ENCODE measurements at regions not wholly inside any gene's neighbourhood (a gene's known extent, or its start where the extent isn't known, plus 50 kb on each side); places are given as distances from the start of the nearest gene placed in this dataset.
"Not testable (repeated sequence)": the region's sequence is repeated elsewhere in the genome, so short reads cannot be mapped to it uniquely, and the experiment has no call there.

DNA sequence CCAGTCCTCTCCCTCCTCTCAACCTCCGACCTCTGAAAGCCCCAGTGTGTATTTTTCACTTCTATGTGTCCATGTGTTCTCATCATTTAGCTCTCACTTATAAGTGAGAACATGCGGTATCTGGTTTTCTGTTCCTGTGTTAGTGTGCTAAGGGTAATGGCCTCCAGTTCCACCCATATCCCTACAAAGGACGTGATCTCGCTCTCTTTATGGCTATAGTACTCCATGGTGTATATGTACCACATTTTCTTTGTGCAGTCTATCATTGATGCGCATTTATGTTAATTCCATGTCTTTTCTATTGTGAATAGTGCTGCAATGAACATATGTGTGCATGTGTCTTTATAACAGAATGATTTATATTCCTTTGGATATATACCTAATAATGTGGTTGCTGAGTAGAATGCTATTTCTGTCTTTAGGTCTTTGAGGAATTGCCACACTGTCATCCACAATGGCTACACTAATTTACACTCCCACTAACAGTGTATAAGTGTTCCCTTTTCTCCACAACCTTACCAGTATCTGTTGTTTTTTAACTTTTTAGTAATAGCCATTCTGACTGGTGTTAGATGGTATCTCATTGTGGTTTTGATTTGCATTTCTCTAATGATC lies 749.3 kb upstream of the ARRDC3 start:
- DNase-seq (ENCODE audit: low spot score), result not testable (repeated sequence)

DNA sequence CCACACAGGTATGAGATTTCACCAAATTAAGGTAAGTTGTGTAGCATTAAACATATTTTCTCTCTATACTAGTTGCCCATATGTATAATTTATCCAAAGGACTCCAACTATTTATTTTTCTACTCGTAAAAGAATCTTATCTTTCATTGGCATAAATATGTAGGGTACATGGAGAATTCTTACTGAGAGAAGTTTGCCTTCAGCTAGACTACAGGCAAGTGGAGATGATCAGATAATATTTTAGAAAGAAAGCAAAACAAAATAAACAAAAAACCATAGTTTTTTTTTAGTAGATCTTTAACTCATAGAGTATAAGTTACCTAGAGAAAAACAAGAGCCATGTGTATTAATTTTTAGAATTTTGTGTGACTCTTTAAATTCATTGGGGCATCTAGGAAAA lies 743.1 kb upstream of the ARRDC3 start:
- DNase-seq (ENCODE audit: low spot score), result no peak

DNA sequence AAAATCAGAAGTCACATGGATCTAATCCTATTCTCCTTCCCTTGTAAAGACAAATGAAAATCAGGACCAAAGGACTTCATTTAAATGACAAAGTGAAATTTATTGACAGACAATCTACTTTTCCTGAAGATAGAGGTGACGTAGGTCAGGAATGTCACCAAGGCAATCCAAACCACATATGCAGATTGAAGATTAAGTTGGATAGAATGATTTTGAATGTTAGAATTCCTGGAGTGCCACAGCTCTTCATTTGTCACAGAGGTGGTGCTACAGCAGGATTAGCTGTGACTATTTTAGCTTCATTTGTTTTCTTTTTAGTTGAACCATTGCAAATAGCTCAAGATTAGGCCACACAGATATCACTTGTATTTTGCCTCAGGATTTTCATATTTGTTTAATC lies 736.0 kb upstream of the ARRDC3 start:
- DNase-seq (ENCODE audit: low spot score), result no peak

DNA sequence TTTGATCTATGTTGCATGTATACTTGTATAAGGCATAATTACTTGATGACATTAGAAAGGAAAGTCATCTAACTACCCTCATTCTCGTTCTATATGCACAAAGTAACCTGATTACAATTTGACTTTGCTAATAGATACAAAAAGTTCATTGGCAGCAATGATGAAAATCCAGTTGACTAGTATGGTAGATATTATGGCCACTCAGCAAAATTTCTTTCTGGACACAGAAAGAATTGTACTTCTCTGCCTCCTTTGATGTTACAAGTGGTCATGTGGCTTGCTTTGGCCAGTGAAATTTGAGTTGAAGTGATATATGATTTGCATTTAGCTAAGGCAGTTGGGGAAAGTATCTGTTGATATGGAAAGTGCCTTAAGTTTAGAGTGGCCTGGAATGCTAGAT lies 723.7 kb upstream of the ARRDC3 start:
- no peak for DNase-seq (ENCODE audit: low spot score)

DNA sequence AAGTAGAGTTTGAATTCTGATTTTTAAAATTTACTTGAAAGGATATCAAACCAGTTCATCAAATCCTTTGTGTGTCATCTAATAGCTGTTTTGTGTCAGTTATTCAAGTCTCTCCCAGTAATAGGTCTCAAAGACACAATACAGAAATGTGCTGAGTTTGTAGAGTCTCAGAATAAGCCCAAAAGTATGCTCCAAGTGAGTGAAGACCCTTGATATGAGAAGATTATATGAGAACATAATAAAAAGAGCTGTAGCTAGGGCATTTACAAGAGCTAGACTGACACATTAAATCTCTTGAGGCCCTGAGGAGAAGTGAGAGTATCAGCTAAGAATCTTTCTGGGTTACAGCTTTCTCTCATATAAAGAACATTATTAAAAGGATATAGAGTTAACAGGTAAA lies 721.0 kb upstream of the ARRDC3 start:
- no peak for DNase-seq (ENCODE audit: low spot score)

DNA sequence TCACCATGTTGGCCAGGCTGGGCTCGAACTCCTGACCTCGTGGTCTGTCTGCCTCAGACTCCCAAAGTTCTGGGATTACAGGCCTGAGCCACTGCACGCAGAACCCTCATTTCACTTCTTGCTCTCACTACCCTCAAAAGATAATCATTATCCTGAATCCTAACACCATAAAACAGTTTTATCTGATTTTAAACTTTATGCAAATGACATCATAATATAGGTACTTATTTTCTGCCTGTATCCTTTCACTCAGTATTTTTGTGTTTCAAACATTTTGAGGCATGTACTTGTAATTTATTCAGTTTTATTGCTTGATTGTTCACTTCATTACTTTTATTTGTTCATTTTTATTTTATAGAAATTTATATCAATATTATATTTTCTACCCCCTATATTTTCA lies 719.2 kb upstream of the ARRDC3 start:
- no peak for DNase-seq (ENCODE audit: low spot score)

DNA sequence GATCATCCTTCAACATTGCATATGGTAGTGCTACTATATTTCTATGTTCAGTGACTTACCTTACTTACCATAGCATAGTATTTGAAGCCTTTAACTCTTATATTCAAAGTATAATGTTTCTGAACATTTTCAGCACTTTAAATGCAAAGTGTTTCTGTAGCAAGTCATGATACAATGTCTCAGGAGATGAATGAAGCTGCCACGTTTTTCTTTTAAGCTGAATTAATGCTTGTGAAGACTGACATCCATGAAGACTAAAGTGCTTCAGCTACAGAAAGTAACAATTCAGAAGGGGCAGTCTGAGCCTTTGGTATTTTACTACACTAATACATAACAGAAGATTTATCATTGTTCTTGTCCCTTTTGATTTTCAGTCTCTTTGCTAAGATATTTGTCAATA lies 709.1 kb upstream of the ARRDC3 start:
- no peak for DNase-seq (ENCODE audit: low spot score)

DNA sequence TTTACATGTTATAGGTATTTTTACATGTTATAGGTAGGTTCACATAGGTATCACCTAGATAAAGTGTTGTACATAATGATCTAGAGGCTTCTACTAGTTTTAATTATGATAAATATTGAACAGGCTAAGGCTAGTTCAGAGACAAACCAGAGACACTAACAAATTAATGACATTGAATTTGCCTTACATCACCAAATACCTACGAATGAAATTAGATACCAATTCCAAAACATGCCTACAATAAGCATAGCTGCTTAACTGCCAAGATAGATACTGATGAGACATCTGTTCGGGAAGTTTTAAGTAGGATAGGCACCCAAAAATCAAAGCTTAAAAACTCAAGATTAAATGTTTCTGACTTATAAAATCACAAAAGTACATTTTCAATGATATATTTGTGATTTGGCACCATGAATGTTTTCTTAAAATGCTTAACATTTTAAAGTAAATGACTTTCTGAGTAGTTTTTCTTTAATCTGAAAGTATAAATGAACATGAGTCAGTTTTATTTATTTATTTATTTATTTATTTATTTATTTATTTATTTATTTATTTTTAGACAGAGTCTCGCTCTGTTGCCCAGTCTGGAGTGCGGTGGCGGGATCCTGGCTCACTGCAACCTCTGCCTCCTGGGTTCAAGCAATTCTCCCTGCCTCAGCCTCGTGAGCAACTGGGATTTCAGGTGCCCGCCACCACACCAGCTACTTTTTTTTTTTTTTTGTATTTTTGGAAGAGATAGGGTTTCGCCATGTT lies 703.1 kb upstream of the ARRDC3 start:
- no peak for DNase-seq (ENCODE audit: low spot score)

DNA sequence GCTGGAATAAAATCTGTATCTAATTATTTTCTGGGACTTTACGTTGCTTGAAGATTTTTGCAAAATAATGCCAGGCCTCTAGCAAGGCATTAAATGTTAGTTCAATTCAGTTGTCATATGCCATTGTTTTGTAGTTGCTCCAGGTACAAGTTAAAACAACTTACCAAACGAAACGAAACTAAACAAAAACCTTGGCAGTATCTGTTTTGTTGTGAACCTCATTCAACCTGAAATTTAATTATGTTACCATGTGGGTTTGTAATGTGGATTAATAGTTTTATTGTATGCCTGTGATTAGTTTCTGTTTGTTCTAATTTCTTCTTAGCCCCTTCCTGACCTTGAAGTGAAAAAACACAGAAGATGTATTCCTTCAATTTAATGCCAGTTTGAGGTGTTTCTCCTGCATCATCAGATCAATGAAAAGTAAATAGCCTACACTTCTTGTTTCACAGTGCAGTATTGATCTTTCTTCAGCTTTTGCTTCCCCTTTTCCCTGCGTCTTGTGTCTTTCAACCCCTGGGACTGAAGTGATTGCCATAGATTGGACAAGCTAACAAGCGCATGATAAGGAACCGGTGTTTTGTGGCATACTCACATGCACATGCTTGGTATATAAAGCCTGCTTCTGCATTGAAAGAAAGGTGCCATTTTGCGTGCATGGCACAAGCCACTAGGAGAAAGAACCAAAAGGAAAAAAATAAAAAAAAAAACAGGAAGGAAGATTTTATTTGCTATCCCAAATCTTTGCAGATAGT lies 699.0 kb upstream of the ARRDC3 start:
- no peak for DNase-seq (ENCODE audit: low spot score)

DNA sequence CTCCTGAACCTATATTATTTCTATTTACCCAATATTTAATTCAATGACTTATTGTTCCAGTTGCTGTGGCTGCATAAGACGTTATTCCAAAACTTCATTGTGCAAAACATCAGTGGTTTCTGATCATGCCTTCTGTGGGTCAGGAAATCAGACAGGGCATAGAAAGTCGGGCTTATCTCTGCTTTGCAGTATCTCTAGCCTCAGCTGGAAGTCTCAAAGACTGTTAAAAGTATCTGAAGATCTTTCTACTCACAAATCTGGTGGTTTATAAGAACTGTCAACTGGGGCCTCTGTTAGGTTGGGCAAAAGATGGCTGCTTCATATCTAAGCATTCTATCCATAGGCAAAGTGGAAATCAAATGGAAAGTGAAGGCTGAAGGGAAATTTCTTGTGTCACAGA lies 687.7 kb upstream of the ARRDC3 start:
- no peak for DNase-seq (ENCODE audit: low spot score)

DNA sequence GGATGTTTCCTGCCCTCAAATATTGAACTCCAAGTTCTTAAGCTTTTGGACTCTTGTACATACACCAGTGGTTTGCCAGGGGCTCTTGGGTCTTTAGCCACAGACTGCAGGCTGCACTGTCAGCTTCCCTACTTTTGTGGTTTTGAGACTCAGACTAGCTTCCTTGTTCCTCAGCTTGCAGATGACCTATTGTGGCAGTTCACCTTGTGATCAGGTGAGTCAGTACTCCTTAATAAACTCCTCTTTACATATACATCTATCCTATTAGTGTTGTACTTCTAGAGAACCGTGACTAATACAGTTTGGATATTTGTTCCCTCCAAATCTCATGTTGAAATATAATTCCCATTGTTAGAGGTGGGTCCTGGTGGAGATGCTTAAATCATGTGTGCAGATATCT lies 681.9 kb upstream of the ARRDC3 start:
- DNase-seq (ENCODE audit: low spot score), result no peak

DNA sequence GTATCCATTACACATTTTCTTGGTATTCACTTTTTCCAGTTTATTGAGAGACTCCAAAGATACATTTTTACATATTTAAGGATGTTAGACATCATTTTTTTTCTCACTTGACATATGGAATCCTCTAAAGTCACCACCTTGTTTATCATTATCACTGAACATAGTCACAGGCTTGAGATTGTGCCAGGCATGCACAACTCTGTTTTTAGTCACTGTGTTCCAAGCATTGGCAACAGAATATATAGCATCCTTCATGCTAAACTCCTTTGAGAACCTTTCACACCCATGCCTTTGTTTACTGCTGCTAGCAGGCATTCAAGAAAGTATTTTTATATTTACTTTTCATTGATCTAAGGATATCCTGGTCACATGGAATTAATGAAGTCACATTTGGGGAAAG lies 668.6 kb upstream of the ARRDC3 start:
- DNase-seq (ENCODE audit: low spot score), result no peak

DNA sequence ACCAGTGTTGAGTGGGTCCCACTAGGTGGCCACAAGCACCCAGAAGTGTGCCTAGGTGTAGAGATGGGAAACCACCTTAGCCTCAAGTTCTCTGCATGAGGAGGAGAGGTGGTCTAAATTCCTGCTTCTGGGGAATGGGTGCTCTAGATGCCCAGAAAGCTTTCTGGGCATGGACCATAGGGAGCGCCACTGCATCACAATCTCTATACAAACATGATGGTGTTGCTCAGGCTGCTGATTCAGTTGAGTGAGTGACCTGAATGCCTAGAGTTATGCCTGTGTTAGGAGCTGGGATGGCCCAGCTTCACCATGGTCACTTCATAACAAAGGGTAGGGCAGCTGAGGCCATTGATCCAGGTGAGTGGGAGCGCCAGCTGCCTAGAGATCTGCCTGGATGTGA lies 667.9 kb upstream of the ARRDC3 start:
- no peak for DNase-seq (ENCODE audit: low spot score)

DNA sequence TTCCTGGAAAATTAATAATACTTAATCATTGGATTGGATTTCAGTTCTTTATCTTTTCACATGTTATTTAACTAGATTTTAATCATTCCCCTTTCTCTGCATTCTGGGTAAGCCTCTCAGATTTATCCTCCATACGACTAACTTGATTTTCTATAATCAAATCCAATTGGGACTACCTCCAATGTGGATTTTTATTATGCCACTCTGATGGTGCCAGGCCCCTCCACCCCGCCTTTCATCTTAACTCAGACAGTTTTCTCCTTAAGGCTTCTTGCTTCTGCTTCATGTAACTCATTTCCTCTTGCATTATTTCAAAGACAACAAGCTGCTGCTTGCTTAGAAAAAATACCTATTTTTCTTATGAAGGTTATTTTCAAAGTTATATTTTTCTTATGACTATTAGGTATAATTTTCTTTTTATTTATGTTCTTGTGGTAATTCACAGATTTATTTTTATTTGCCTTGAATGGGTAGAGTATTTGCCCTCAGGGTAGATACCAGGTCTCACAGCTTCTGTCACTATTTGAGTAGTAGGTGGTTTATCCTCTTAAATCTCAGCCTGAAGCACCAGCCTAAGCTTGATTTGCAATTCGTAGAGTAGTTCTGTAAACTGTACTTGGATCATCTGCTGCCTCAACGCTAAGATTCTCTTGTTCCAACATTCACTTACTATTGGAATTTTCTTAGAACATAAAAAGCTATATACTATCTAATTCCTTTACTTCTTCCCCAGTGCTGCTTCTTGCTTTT lies 659.0 kb upstream of the ARRDC3 start:
- no peak for DNase-seq (ENCODE audit: low spot score)

DNA sequence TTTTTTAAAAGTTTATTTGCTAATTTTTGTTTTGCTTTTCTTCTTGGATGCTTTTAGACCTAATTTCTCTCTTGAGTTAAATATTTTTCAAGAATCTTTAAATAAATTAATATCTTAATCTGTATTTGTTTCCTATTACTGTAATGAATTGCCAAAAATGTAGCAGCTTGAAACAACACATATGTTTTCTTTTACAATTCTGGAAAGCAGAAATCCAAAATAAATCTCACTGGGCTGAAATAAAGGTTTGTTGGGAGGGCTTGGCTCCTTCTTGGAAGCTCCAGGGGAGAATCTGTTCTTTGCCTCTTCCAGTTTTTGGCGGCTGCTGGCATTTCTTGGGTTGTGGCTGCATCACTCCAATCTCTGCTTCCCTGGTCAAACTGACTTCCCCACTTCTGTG lies 658.1 kb upstream of the ARRDC3 start:
- no peak for DNase-seq (ENCODE audit: low spot score)

DNA sequence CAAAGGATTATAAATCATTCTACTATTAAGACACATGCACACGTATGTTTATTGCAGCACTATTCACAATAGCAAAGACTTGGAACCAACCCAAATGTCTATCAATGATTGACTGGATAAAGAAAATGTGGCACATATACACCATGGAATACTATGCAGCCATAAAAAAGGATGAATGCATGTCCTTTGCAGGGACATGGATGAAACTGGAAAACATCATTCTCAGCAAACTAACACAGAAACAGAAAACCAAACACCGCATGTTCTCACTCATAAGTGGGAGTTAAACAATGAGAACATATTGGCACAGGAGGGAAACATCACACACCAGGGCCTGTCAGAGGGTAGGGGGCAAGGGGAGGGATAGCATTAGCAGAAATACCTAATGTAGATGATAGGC lies 646.7 kb upstream of the ARRDC3 start:
- DNase-seq (ENCODE audit: low spot score), result not testable (repeated sequence)

DNA sequence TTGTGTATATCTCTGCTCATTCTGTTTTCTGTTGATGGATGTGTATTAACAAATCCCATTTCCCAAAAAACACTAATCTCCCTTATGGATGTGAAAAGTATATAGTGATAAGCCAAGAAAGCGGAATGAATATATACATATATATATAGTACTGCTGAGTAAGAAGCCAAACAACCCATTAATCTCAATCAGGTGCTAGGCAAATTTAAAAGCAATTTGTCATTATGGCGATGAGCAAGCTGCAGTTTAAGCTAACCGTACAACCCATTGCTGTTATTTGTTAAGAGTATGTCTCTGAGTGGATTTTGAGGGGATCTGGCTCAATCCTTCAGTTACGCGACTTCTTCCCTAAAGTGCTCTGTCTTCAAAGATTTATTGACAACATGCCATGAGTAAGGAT lies 640.4 kb upstream of the ARRDC3 start:
- DNase-seq (ENCODE audit: low spot score), result no peak

DNA sequence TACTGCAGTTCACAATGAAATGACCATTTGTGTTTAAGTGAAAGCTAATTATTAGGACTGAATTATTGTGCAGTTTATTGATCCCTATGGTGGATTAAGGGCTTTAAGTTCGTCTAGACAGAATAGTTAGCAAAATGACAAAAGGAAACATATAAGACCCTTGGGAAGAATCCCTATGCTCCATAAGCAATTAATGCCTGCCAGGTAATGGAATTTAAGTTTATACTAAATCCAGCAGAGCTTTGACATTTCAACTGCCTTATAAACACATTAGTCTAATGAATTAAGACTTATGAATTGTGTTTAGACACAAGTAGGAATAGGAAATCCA lies 640.0 kb upstream of the ARRDC3 start:
- DNase-seq (ENCODE audit: low spot score), result no peak

DNA sequence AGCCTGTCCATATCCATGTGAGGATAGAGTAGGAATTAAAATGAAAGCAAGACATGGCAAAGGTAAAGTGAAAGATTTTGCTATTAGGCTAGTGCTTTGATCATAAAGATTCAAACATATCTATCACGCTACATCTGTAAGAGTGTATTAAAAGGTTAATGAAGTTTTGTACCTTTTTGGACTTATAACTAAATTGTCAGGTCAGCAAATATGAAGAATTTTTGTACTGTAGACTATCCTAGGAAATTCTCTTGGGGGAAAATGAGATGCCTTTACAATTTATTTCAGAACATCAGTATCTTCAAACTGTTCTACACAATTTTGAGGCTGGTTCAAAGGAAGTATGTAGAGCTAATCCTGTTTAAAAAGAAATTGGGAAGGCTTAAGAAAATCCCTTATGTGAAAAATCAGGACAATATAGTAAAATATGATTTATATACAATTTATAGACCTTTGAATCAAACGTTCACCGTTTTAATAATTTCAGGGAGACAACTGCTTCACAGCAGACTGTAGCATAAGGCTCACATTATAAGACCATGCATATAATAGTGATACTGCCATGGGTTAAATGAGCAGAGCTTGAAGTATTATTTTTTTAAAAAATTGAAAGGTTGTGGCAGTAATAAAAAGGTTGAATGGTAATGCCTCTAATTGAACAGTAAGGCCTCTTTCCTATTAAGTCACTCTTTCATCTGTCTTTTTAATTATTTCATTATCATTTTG lies 639.5 kb upstream of the ARRDC3 start:
- DNase-seq (ENCODE audit: low spot score), result no peak

DNA sequence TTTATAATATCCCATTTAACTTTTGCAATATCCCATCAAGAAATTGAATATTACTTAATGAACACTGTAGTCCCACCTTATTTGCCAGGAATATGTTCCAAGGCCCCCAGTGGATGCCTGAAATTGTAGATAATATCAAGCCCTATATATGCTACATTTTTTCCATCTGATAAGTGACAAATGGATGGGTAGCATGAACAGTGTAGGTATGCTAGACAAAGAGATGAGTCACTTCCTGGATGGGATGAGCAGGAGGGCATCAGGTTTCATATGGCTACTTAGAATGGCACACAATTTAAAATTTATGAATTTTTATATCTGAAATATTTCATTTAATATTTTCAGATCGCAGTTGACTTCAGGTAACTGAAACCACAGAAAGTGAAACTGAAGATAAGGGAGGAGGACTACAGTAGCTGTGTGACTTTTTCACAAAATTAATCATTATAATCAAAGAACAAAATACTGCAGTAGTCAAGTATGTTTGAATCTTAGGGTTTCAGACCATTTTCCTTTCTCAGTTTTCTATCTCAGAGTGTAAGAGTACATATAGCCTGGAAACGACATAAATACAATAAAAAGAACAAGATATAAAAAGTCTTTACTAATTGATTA lies 636.4 kb upstream of the ARRDC3 start:
- no peak for DNase-seq (ENCODE audit: low spot score)

DNA sequence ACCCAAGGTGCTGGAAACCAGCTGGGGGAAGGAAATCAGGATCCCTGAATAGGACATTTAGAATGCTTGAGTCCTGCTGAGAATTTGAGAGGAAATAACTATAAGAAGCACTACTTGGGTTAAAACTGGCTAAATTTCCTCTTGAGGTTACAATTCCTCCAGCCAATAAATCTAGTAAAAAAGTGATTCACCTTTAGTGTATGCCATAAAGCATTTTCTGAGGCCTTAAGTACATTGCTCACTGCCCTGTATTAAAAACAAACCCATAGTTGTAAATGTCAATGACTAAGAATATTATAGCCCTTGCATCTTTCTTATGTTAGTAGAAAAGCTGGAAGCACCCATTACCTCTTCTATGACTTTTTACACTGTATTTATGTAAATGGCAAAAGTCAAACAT lies 634.7 kb upstream of the ARRDC3 start:
- no peak for DNase-seq (ENCODE audit: low spot score)

DNA sequence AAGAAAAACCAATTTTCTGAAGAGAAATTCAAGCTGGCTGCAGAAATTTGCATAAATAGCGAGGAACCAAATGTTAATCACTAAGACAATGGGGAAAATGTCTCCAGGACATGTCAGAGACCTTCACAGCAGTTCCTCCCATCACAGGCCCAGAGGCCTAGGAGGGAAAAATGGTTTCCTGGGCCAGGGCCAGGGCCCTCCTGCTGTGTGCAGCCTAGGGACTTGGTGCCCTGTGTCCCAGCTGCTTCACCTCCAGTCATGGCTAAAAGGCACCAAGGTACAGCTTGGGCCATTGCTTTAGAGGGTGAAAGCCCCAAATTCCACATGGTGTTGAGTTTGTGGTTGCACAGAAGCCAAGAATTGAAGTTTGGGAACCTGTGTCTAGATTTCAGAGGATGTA lies 628.7 kb upstream of the ARRDC3 start:
- not testable (repeated sequence) for DNase-seq (ENCODE audit: low spot score)
